ENCODE measurements at regions not wholly inside any gene's neighbourhood (a gene's known extent, or its start where the extent isn't known, plus 50 kb on each side); places are given as distances from the start of the nearest gene placed in this dataset.

DNA sequence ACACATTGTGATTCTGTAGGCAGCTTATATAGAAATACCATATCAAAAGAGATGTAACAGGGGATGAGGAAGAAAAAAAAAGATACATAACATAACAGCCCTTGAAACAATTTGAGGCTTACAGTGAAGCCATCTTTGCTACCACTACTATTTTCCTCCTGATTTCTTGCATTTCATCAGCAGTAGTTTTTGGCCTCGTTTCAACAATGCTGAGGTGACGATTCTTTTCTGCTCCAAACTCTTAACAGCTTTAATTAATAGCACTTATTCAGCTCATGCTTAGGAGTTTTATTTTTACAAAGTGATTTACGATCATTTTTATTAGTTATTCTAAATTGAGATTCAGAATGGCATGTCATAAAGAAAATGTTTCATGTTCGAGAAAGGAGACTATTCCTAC, 163.2 kb downstream of the DCK start:
- H3K36me3 Mint-ChIP-seq: no peaks in the 10 kb centered on the region
- Histone ChIP-seq H3K27ac (ENCODE audit: insufficient read depth, low read length, poor library complexity, severe bottlenecking) (no peak overlapping the region), H3K9me3 (ENCODE audit: control insufficient read depth in 2 of 2, low read length in 2 of 2) (no peaks in the 10 kb centered on the region), H3K4me3 (ENCODE audit: low read depth, low read length) (no peak overlapping the region), H3K27me3 (ENCODE audit: control insufficient read depth, insufficient read depth, low read length) (peaks cover 2% of the 10 kb centered on the region), H3K36me3 (ENCODE audit: control insufficient read depth, insufficient read depth, low read length) (no peaks in the 10 kb centered on the region), H3K4me1 (ENCODE audit: control insufficient read depth, insufficient read depth, low read length, poor library complexity, severe bottlenecking) (no peaks in the 10 kb centered on the region)
- DNase-seq: no peak
- no peaks in the 10 kb centered on the region for H3K9me3 Mint-ChIP-seq
- peaks cover 15% of the 10 kb centered on the region for H3K27me3 Mint-ChIP-seq
- peak overlapping the region in 1 of 3 donors; percentile 5 for H3K27ac Mint-ChIP-seq
- H3K4me1 Mint-ChIP-seq: no peaks in the 10 kb centered on the region
- H3K4me3 Mint-ChIP-seq: no peak overlapping the region
- ATAC-seq (ENCODE audit: low read depth in 2 of 2): no peak

DNA sequence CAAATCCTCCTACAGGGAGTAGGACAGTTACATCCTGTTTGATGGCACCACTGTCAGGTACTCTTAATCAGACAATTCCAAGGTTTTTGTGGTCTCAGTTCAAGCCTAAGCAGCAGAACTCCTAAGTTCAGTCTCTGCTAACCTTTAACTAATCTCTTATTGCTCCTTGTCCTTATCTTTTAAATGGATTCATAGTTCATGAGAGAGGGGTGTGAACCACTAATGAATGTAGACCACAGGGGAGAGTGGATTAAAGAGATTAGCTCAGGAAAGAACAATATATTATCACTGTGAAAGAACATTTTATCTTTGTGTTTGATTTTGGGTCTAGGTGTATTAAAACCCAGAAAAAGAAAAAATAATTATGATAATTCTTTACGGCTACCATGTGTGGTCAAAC, 168.9 kb downstream of the DCK start:
- Histone ChIP-seq H3K4me1 (ENCODE audit: control insufficient read depth, insufficient read depth, low read length, poor library complexity, severe bottlenecking) (no peaks in the 10 kb centered on the region), H3K4me3 (ENCODE audit: low read depth, low read length) (no peak overlapping the region), H3K36me3 (ENCODE audit: control insufficient read depth, insufficient read depth, low read length) (no peaks in the 10 kb centered on the region), H3K27ac (ENCODE audit: insufficient read depth, low read length, poor library complexity, severe bottlenecking) (no peak overlapping the region), H3K9me3 (ENCODE audit: control insufficient read depth in 2 of 2, low read length in 2 of 2) (no peaks in the 10 kb centered on the region), H3K27me3 (ENCODE audit: control insufficient read depth, insufficient read depth, low read length) (peaks cover 2% of the 10 kb centered on the region)
- Mint-ChIP-seq H3K4me1 (peaks cover 0 to 2% (median 0%) of the 10 kb centered on the region in 4 donors), H3K27ac (no peak overlapping the region), H3K36me3 (no peaks in the 10 kb centered on the region), H3K4me3 (no peak overlapping the region), H3K9me3 (no peaks in the 10 kb centered on the region), H3K27me3 (peaks cover 13% of the 10 kb centered on the region)
- no peak for DNase-seq
- no peak for ATAC-seq (ENCODE audit: low read depth in 2 of 2)

GRCh38 chr4:71163317-71163716, 169.9 kb downstream of the DCK start:
- no peak overlapping the region for H3K4me3 ChIP-seq (ENCODE audit: low read depth, low read length)
- Mint-ChIP-seq H3K9me3 (no peaks in the 10 kb centered on the region), H3K27ac (no peak overlapping the region), H3K4me3 (no peak overlapping the region), H3K4me1 (peaks cover 0 to 2% (median 0%) of the 10 kb centered on the region in 4 donors), H3K27me3 (peaks cover 16% of the 10 kb centered on the region), H3K36me3 (no peaks in the 10 kb centered on the region)
- no peaks in the 10 kb centered on the region for H3K36me3 ChIP-seq (ENCODE audit: control insufficient read depth, insufficient read depth, low read length)
- no peak for ATAC-seq (ENCODE audit: low read depth in 2 of 2)
- H3K27me3 ChIP-seq (ENCODE audit: control insufficient read depth, insufficient read depth, low read length): peaks cover 2% of the 10 kb centered on the region
- no peaks in the 10 kb centered on the region for H3K9me3 ChIP-seq (ENCODE audit: control insufficient read depth in 2 of 2, low read length in 2 of 2)
- no peak overlapping the region for H3K27ac ChIP-seq (ENCODE audit: insufficient read depth, low read length, poor library complexity, severe bottlenecking)
- H3K4me1 ChIP-seq (ENCODE audit: control insufficient read depth, insufficient read depth, low read length, poor library complexity, severe bottlenecking): no peaks in the 10 kb centered on the region
- DNase-seq: no peak

- Histone ChIP-seq H3K36me3 (ENCODE audit: control insufficient read depth, insufficient read depth, low read length) (no peaks in the 10 kb centered on the region), H3K4me1 (ENCODE audit: control insufficient read depth, insufficient read depth, low read length, poor library complexity, severe bottlenecking) (no peaks in the 10 kb centered on the region), H3K9me3 (ENCODE audit: control insufficient read depth in 2 of 2, low read length in 2 of 2) (no peaks in the 10 kb centered on the region), H3K4me3 (ENCODE audit: low read depth, low read length) (no peak overlapping the region), H3K27ac (ENCODE audit: insufficient read depth, low read length, poor library complexity, severe bottlenecking) (no peak overlapping the region), H3K27me3 (ENCODE audit: control insufficient read depth, insufficient read depth, low read length) (peaks cover 1% of the 10 kb centered on the region)
- Mint-ChIP-seq H3K27ac (no peak overlapping the region), H3K4me1 (peaks cover 0 to 2% (median 0%) of the 10 kb centered on the region in 4 donors), H3K36me3 (no peaks in the 10 kb centered on the region), H3K4me3 (no peak overlapping the region), H3K27me3 (peaks cover 12% of the 10 kb centered on the region), H3K9me3 (peaks cover 0 to 4% (median 0%) of the 10 kb centered on the region in 7 donors)
- no peak for DNase-seq
- ATAC-seq (ENCODE audit: low read depth in 2 of 2): no peak
These were observed 171.7 kb upstream of the SLC4A4 start for GRCh38 chr4:71167083-71167482.

GRCh38 chr4:71171592-71171991, 167.2 kb upstream of the SLC4A4 start:
- Mint-ChIP-seq H3K9me3 (peaks cover 0 to 4% (median 0%) of the 10 kb centered on the region in 7 donors), H3K4me3 (no peak overlapping the region), H3K27me3 (peaks cover 18% of the 10 kb centered on the region), H3K36me3 (no peaks in the 10 kb centered on the region), H3K27ac (no peak overlapping the region), H3K4me1 (no peaks in the 10 kb centered on the region)
- no peak for ATAC-seq (ENCODE audit: low read depth in 2 of 2)
- Histone ChIP-seq H3K36me3 (ENCODE audit: control insufficient read depth, insufficient read depth, low read length) (no peaks in the 10 kb centered on the region), H3K27ac (ENCODE audit: insufficient read depth, low read length, poor library complexity, severe bottlenecking) (no peak overlapping the region), H3K4me3 (ENCODE audit: low read depth, low read length) (no peak overlapping the region), H3K9me3 (ENCODE audit: control insufficient read depth in 2 of 2, low read length in 2 of 2) (no peaks in the 10 kb centered on the region), H3K4me1 (ENCODE audit: control insufficient read depth, insufficient read depth, low read length, poor library complexity, severe bottlenecking) (no peaks in the 10 kb centered on the region), H3K27me3 (ENCODE audit: control insufficient read depth, insufficient read depth, low read length) (peaks cover 4% of the 10 kb centered on the region)
- no peak for DNase-seq

DNA sequence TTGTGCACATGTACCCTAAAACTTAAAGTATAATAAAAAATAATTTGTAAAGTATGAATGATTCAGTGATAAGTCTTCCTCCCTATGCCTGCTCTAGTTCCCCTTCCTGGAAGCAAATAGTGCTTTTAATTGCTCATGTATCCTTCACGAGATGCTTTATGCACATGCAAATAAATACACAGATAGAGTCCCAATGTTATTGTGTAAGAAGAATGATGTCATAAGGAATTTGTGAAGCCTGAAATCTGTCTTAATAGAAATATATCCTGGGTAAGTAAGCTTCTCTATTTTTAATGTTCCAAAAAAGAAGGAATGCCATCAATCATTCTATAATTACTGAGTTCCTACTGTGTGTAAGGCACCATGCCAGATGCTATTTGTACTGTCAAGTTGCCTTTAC, 157.5 kb upstream of the SLC4A4 start:
- H3K9me3 ChIP-seq (ENCODE audit: control insufficient read depth in 2 of 2, low read length in 2 of 2): no peaks in the 10 kb centered on the region
- DNase-seq (no peak), ATAC-seq (ENCODE audit: low read depth in 2 of 2) (no peak)
- no peaks in the 10 kb centered on the region for H3K36me3 ChIP-seq (ENCODE audit: control insufficient read depth, insufficient read depth, low read length)
- H3K36me3 Mint-ChIP-seq: no peaks in the 10 kb centered on the region
- peaks cover 35% of the 10 kb centered on the region for H3K27me3 Mint-ChIP-seq
- H3K4me3 Mint-ChIP-seq: no peak overlapping the region
- H3K27ac ChIP-seq (ENCODE audit: insufficient read depth, low read length, poor library complexity, severe bottlenecking): no peak overlapping the region
- no peak overlapping the region for H3K4me3 ChIP-seq (ENCODE audit: low read depth, low read length)
- H3K4me1 Mint-ChIP-seq: peaks cover 0 to 12% (median 7%) of the 10 kb centered on the region in 4 donors
- no peaks in the 10 kb centered on the region for H3K4me1 ChIP-seq (ENCODE audit: control insufficient read depth, insufficient read depth, low read length, poor library complexity, severe bottlenecking)
- H3K9me3 Mint-ChIP-seq: peaks cover 0 to 3% (median 0%) of the 10 kb centered on the region in 7 donors
- H3K27me3 ChIP-seq (ENCODE audit: control insufficient read depth, insufficient read depth, low read length): peaks cover 24% of the 10 kb centered on the region
- H3K27ac Mint-ChIP-seq: no peak overlapping the region

GRCh38 chr4:71184195-71184781, 154.5 kb upstream of the SLC4A4 start:
- no peak overlapping the region for H3K27ac ChIP-seq (ENCODE audit: insufficient read depth, low read length, poor library complexity, severe bottlenecking)
- ATAC-seq (ENCODE audit: low read depth in 2 of 2) (peak in 1 of 2 donors; percentile 41), DNase-seq (peak in 2 of 3 donors; percentile 30 to 69)
- Mint-ChIP-seq H3K9me3 (peaks cover 0 to 3% (median 0%) of the 10 kb centered on the region in 7 donors), H3K27ac (no peak overlapping the region), H3K4me3 (no peak overlapping the region), H3K27me3 (peaks cover 46% of the 10 kb centered on the region), H3K36me3 (no peaks in the 10 kb centered on the region), H3K4me1 (peaks cover 7 to 26% (median 16%) of the 10 kb centered on the region in 4 donors)
- H3K36me3 ChIP-seq (ENCODE audit: control insufficient read depth, insufficient read depth, low read length): no peaks in the 10 kb centered on the region
- no peak overlapping the region for H3K4me3 ChIP-seq (ENCODE audit: low read depth, low read length)
- no peaks in the 10 kb centered on the region for H3K9me3 ChIP-seq (ENCODE audit: control insufficient read depth in 2 of 2, low read length in 2 of 2)
- peaks cover 37% of the 10 kb centered on the region for H3K27me3 ChIP-seq (ENCODE audit: control insufficient read depth, insufficient read depth, low read length)
- H3K4me1 ChIP-seq (ENCODE audit: control insufficient read depth, insufficient read depth, low read length, poor library complexity, severe bottlenecking): peaks cover 18% of the 10 kb centered on the region

DNA sequence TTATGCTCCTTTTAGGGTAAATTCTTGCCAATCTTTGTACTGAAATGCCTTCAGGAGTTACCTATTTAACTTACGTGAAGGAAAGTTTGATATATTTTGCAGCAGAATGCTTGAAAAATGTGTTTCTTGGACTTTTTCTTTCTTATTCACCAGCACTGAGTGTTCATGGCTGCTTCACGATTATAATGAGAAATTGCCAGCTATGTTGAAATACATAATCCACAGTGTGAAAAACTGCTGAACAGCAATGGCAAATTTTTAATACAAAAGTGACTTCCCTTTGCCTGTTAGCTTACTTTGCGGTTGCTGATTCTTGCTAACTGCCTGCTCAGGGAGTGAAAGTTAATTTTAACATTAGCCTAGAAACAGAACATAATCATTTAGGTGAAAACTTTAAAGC, 153.8 kb upstream of the SLC4A4 start:
- Histone ChIP-seq H3K27ac (ENCODE audit: insufficient read depth, low read length, poor library complexity, severe bottlenecking) (no peak overlapping the region), H3K4me3 (ENCODE audit: low read depth, low read length) (no peak overlapping the region), H3K27me3 (ENCODE audit: control insufficient read depth, insufficient read depth, low read length) (peaks cover 45% of the 10 kb centered on the region), H3K36me3 (ENCODE audit: control insufficient read depth, insufficient read depth, low read length) (no peaks in the 10 kb centered on the region), H3K4me1 (ENCODE audit: control insufficient read depth, insufficient read depth, low read length, poor library complexity, severe bottlenecking) (peaks cover 18% of the 10 kb centered on the region), H3K9me3 (ENCODE audit: control insufficient read depth in 2 of 2, low read length in 2 of 2) (no peaks in the 10 kb centered on the region)
- DNase-seq (no peak), ATAC-seq (ENCODE audit: low read depth in 2 of 2) (no peak)
- Mint-ChIP-seq H3K9me3 (peaks cover 0 to 3% (median 0%) of the 10 kb centered on the region in 7 donors), H3K36me3 (no peaks in the 10 kb centered on the region), H3K4me3 (no peak overlapping the region), H3K27ac (no peak overlapping the region), H3K4me1 (peaks cover 7 to 26% (median 16%) of the 10 kb centered on the region in 4 donors), H3K27me3 (peaks cover 53% of the 10 kb centered on the region)
